ENCODE measurements at regions not wholly inside any gene's neighbourhood (a gene's known extent, or its start where the extent isn't known, plus 50 kb on each side); places are given as distances from the start of the nearest gene placed in this dataset.
"Not testable (repeated sequence)": the region's sequence is repeated elsewhere in the genome, so short reads cannot be mapped to it uniquely, and the experiment has no call there.

- Histone ChIP-seq H3K4me1 (ENCODE audit: low read depth) (no peaks in the 10 kb centered on the region), H3K36me3 (no peaks in the 10 kb centered on the region), H3K27ac (no peak overlapping the region), H3K27me3 (no peaks in the 10 kb centered on the region), H3K9me3 (ENCODE audit: low read depth) (no peaks in the 10 kb centered on the region), H3K4me3 (no peak overlapping the region)
- DNase-seq (ENCODE audit: low read depth in 1 of 2, low spot score in 1 of 2) = no peak
- TF ChIP-seq CTCF (IDR thresholded peaks at IDR 0.05; ENCODE audit: low read depth, low read length) = no peak
These were observed 145.7 kb upstream of the ALDH1B1 start for GRCh38 chr9:38246833-38247232.

GRCh38 chr9:38244971-38245370 is 147.5 kb upstream of the ALDH1B1 start:
- no peaks in the 10 kb centered on the region for H3K4me1 ChIP-seq (ENCODE audit: low read depth)
- DNase-seq (ENCODE audit: low read depth in 1 of 2, low spot score in 1 of 2) = no peak
- no peak overlapping the region for H3K27ac ChIP-seq
- H3K9me3 ChIP-seq (ENCODE audit: low read depth) = no peaks in the 10 kb centered on the region
- no peak for TF ChIP-seq CTCF (IDR thresholded peaks at IDR 0.05; ENCODE audit: low read depth, low read length)
- no peaks in the 10 kb centered on the region for H3K36me3 ChIP-seq
- H3K4me3 ChIP-seq = no peak overlapping the region
- no peaks in the 10 kb centered on the region for H3K27me3 ChIP-seq

- Histone ChIP-seq H3K4me1 (ENCODE audit: low read depth) (no peaks in the 10 kb centered on the region), H3K4me3 (no peak overlapping the region), H3K27ac (no peak overlapping the region), H3K36me3 (no peaks in the 10 kb centered on the region), H3K9me3 (ENCODE audit: low read depth) (no peaks in the 10 kb centered on the region), H3K27me3 (no peaks in the 10 kb centered on the region)
- TF ChIP-seq CTCF (IDR thresholded peaks at IDR 0.05; ENCODE audit: low read depth, low read length) = no peak
- no peak for DNase-seq (ENCODE audit: low read depth in 1 of 2, low spot score in 1 of 2)
These were observed 148.5 kb upstream of the ALDH1B1 start for GRCh38 chr9:38243993-38244392.

DNA sequence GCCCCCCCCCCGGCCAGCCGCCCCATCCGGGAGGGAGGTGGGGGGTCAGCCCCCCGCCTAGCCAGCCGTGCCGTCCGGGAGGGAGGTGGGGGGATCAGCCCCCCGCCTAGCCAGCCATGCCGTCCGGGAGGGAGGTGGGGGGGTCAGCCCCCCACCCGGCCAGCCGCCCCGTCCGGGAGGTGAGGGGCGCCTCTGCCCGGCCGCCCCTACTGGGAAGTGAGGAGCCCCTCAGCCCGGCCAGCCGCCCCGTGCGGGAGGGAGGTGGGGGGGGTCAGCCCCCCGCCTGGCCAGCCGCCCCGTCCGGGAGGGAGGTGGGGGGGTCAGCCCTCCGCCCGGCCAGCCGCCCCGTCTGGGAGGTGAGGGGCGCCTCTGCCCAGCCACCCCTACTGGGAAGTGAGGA is 150.4 kb upstream of the ALDH1B1 start:
- DNase-seq (ENCODE audit: low read depth in 1 of 2, low spot score in 1 of 2); H3K4me1 ChIP-seq (ENCODE audit: low read depth): not testable (repeated sequence)

GRCh38 chr9:38240051-38240450 is 152.5 kb upstream of the ALDH1B1 start:
- Histone ChIP-seq H3K36me3 (no peaks in the 10 kb centered on the region), H3K27ac (no peak overlapping the region), H3K27me3 (no peaks in the 10 kb centered on the region), H3K9me3 (ENCODE audit: low read depth) (no peaks in the 10 kb centered on the region), H3K4me1 (ENCODE audit: low read depth) (no peaks in the 10 kb centered on the region), H3K4me3 (no peak overlapping the region)
- TF ChIP-seq CTCF (IDR thresholded peaks at IDR 0.05; ENCODE audit: low read depth, low read length) = no peak
- no peak for DNase-seq (ENCODE audit: low read depth in 1 of 2, low spot score in 1 of 2)

More for the DNA sequence above, 150.4 kb upstream of the ALDH1B1 start:
- not testable (repeated sequence) for H3K4me3 ChIP-seq; H3K27me3 ChIP-seq; H3K36me3 ChIP-seq; H3K9me3 ChIP-seq (ENCODE audit: low read depth); H3K27ac ChIP-seq

GRCh38 chr9:38235244-38235643 is 157.3 kb upstream of the ALDH1B1 start:
- Histone ChIP-seq H3K36me3 (no peaks in the 10 kb centered on the region), H3K4me3 (no peak overlapping the region), H3K27me3 (no peaks in the 10 kb centered on the region), H3K27ac (peak overlapping the region; percentile 38), H3K9me3 (ENCODE audit: low read depth) (no peaks in the 10 kb centered on the region), H3K4me1 (ENCODE audit: low read depth) (peaks cover 10% of the 10 kb centered on the region)
- peak in 1 of 2 donors; percentile 16 for DNase-seq (ENCODE audit: low read depth in 1 of 2, low spot score in 1 of 2)
- no peak for TF ChIP-seq CTCF (IDR thresholded peaks at IDR 0.05; ENCODE audit: low read depth, low read length)
